Smooth muscle cell (in vitro differentiated cells): ENCODE measurements at regions not wholly inside any gene's neighbourhood (a gene's known extent, or its start where the extent isn't known, plus 50 kb on each side); places are given as distances from the start of the nearest gene placed in this dataset.

ENCODE experiments used
- DNase-seq: peaks from one replicate; lab custom pipeline; 2025; ENCODE audit not compliant: unreplicated experiment; lab: John Stamatoyannopoulos, UW
- H2AFZ ChIP-seq: fragments of 200-600 bp; sonication (generic); 2 replicates; pipeline ENCODE4 v1.6.0; 2016; ENCODE audit warnings: antibody characterized with exemption, low read depth, mild to moderate bottlenecking
- H3F3A ChIP-seq: fragments of 200-600 bp; sonication (generic); 2 replicates; pipeline ENCODE4 v1.6.0; 2017; ENCODE audit warnings: antibody characterized with exemption, low read depth
- H3K27ac ChIP-seq: fragments of 200-600 bp; sonication (generic); 2 replicates; pipeline ENCODE4 v1.5.1; 2016; ENCODE audit warnings: low read depth, mild to moderate bottlenecking
- H3K27me3 ChIP-seq: fragments of 200-600 bp; sonication (generic); 2 replicates; pipeline ENCODE4 v1.6.1; 2016; ENCODE audit warnings: low read depth, mild to moderate bottlenecking
- H3K36me3 ChIP-seq: fragments of 200-600 bp; sonication (generic); 2 replicates; pipeline ENCODE4 v1.5.1; 2016; ENCODE audit warnings: low read depth
- H3K4me1 ChIP-seq: fragments of 200-600 bp; sonication (generic); 2 replicates; pipeline ENCODE4 v1.5.1; 2016; ENCODE audit warnings: low read depth
- H3K4me2 ChIP-seq: fragments of 200-600 bp; sonication (generic); 2 replicates; pipeline ENCODE4 v1.6.0; 2016; ENCODE audit warnings: mild to moderate bottlenecking
- H3K4me3 ChIP-seq: fragments of 200-600 bp; sonication (generic); 2 replicates; pipeline ENCODE4 v1.5.1; 2016; ENCODE audit warnings: mild to moderate bottlenecking
- H3K79me2 ChIP-seq: fragments of 200-600 bp; sonication (generic); 2 replicates; pipeline ENCODE4 v1.6.0; 2016; ENCODE audit warnings: low read depth, mild to moderate bottlenecking
- H3K9ac ChIP-seq: fragments of 200-600 bp; sonication (generic); 2 replicates; pipeline ENCODE4 v1.6.0; 2016; ENCODE audit warnings: low read depth
- H3K9me3 ChIP-seq: fragments of 200-600 bp; sonication (generic); replicated peaks from 2 replicates; pipeline ENCODE4 v1.5.1; 2016; ENCODE audit warnings: low read depth
- H4K20me1 ChIP-seq: fragments of 200-600 bp; sonication (generic); 2 replicates; pipeline ENCODE4 v1.6.0; 2016; ENCODE audit warnings: low read depth
- CTCF ChIP-seq: fragments of 200-600 bp; sonication (generic); IDR thresholded peaks from 2 replicates; pipeline ENCODE4 v1.5.1; 2017; ENCODE audit warnings: borderline replicate concordance, mild to moderate bottlenecking, antibody characterized with exemption; ENCODE audit not compliant: insufficient read depth, poor library complexity, severe bottlenecking
- WGBS: methylation state at CpG from one replicate; pipeline ENCODE4 v1.1.7; 2016; ENCODE audit warnings: low lambda C conversion rate; 5-methylcytosine and 5-hydroxymethylcytosine counted together

- Histone ChIP-seq H3K9ac (no peak overlapping the region), H3K4me2 (no peak overlapping the region), H2AFZ (no peak overlapping the region), H3K9me3 (no peaks in the 10 kb centered on the region), H4K20me1 (no peaks in the 10 kb centered on the region), H3K27me3 (peaks cover 42% of the 10 kb centered on the region), H3K4me1 (peaks cover 6% of the 10 kb centered on the region), H3K27ac (no peak overlapping the region), H3K36me3 (no peaks in the 10 kb centered on the region), H3F3A (no peaks in the 10 kb centered on the region), H3K4me3 (no peak overlapping the region), H3K79me2 (no peaks in the 10 kb centered on the region)
- no peak for TF ChIP-seq CTCF
- DNase-seq = no peak
- WGBS = 96% methylated on average over 3 of the region's 3 CpGs
These were observed 206.5 kb downstream of the TTC8 start for GRCh38 chr14:89030921-89031320.

- Histone ChIP-seq H4K20me1 (no peaks in the 10 kb centered on the region), H3K4me1 (no peaks in the 10 kb centered on the region), H3K4me2 (no peak overlapping the region), H3K36me3 (no peaks in the 10 kb centered on the region), H3K27ac (no peak overlapping the region), H2AFZ (no peak overlapping the region), H3K27me3 (peaks cover 32% of the 10 kb centered on the region), H3K79me2 (no peaks in the 10 kb centered on the region), H3K9ac (no peak overlapping the region), H3K4me3 (no peak overlapping the region), H3K9me3 (no peaks in the 10 kb centered on the region), H3F3A (no peaks in the 10 kb centered on the region)
- WGBS = 92% methylated on average over 8 of the region's 8 CpGs
- DNase-seq = no peak
- no peak for TF ChIP-seq CTCF
These were observed 207.7 kb downstream of the TTC8 start for GRCh38 chr14:89032086-89032649.

GRCh38 chr14:89033756-89034155 is 209.3 kb downstream of the TTC8 start:
- H3K4me2 ChIP-seq = no peak overlapping the region
- H3K4me3 ChIP-seq = no peak overlapping the region
- TF ChIP-seq CTCF = no peak
- no peak overlapping the region for H3K27ac ChIP-seq
- H3F3A ChIP-seq = no peaks in the 10 kb centered on the region
- 91% methylated on average over 6 of the region's 6 CpGs for WGBS
- no peaks in the 10 kb centered on the region for H3K4me1 ChIP-seq
- H3K9me3 ChIP-seq = no peaks in the 10 kb centered on the region
- no peaks in the 10 kb centered on the region for H4K20me1 ChIP-seq
- no peak for DNase-seq
- H3K9ac ChIP-seq = no peak overlapping the region
- H3K79me2 ChIP-seq = no peaks in the 10 kb centered on the region
- H3K27me3 ChIP-seq = peaks cover 21% of the 10 kb centered on the region
- H2AFZ ChIP-seq = no peak overlapping the region
- H3K36me3 ChIP-seq = no peaks in the 10 kb centered on the region

GRCh38 chr14:89036371-89036770 is 211.9 kb downstream of the TTC8 start:
- no peak for TF ChIP-seq CTCF
- H3K4me3 ChIP-seq = no peak overlapping the region
- DNase-seq = no peak
- H3K36me3 ChIP-seq = no peaks in the 10 kb centered on the region
- no peaks in the 10 kb centered on the region for H3K4me1 ChIP-seq
- no peak overlapping the region for H3K9ac ChIP-seq
- WGBS = 89% methylated on average over 3 of the region's 3 CpGs
- H3K9me3 ChIP-seq = no peaks in the 10 kb centered on the region
- H3K27me3 ChIP-seq = no peaks in the 10 kb centered on the region
- H3K79me2 ChIP-seq = no peaks in the 10 kb centered on the region
- H4K20me1 ChIP-seq = no peaks in the 10 kb centered on the region
- no peak overlapping the region for H3K4me2 ChIP-seq
- H3K27ac ChIP-seq = no peak overlapping the region
- H2AFZ ChIP-seq = no peak overlapping the region
- H3F3A ChIP-seq = no peaks in the 10 kb centered on the region
